Tibial artery (tissue), 4 donors: ENCODE measurements at regions not wholly inside any gene's neighbourhood (a gene's known extent, or its start where the extent isn't known, plus 50 kb on each side); places are given as distances from the start of the nearest gene placed in this dataset.

Source experiments
- DNase-seq, 2 donors: peaks; one replicate each; pipeline ENCODE4 v3.0.0-alpha.2; 2019
- H3K27ac ChIP-seq, 2 donors: fragments of 200-600 bp; sonication (generic) in 1 of 2; 1 replicate in 1 of 2; 2 replicates in 1 of 2; pipeline ENCODE4 v1.5.1; 2018 to 2019; ENCODE audit warnings: mild to moderate bottlenecking in 1 of 2
- H3K27me3 ChIP-seq, 2 donors: fragments of 200-600 bp; sonication (generic) in 1 of 2; one replicate each; pipeline versions ENCODE4 v1.5.1 to v1.6.0; 2016 to 2019
- H3K36me3 ChIP-seq, 3 donors: fragments of 200-600 bp; sonication (generic) in 2 of 3; one replicate each; pipeline ENCODE4 v1.5.1; 2016 to 2019; ENCODE audit warnings: mild to moderate bottlenecking in 2 of 3
- H3K4me1 ChIP-seq, 4 donors: fragments of 200-600 bp; sonication (generic) in 2 of 4; 1 replicate in 3 of 4; 2 replicates in 1 of 4; pipeline ENCODE4 v1.5.1; 2016 to 2019
- H3K4me3 ChIP-seq, 2 donors: fragments of 200-600 bp; sonication (generic) in 1 of 2; 1 replicate in 1 of 2; 2 replicates in 1 of 2; pipeline ENCODE4 v1.5.1; 2018 to 2019; ENCODE audit warnings: mild to moderate bottlenecking in 2 of 2
- H3K9me3 ChIP-seq, 3 donors: fragments of 200-600 bp; sonication (generic) in 1 of 3; one replicate each; pipeline ENCODE4 v1.5.1; 2016 to 2019
- intact Hi-C: fragments of 100-400 bp; cut with DNase I; formaldehyde crosslinking; loops from one replicate; pipeline ENCODE4 v1.15.0; 2023; ENCODE audit warnings: low total_unique reads
- TF ChIP-seq, protein P1 (sequence below), 2 experiments: fragments of 200-600 bp in 1 of 2; fragments of 450-650 bp in 1 of 2; IDR thresholded peaks; one replicate each; pipeline ENCODE4 v1.5.1; 2017 to 2019; ENCODE audit warnings: antibody characterized with exemption in 2 of 2, mild to moderate bottlenecking in 1 of 2, moderate library complexity in 1 of 2

DNA sequence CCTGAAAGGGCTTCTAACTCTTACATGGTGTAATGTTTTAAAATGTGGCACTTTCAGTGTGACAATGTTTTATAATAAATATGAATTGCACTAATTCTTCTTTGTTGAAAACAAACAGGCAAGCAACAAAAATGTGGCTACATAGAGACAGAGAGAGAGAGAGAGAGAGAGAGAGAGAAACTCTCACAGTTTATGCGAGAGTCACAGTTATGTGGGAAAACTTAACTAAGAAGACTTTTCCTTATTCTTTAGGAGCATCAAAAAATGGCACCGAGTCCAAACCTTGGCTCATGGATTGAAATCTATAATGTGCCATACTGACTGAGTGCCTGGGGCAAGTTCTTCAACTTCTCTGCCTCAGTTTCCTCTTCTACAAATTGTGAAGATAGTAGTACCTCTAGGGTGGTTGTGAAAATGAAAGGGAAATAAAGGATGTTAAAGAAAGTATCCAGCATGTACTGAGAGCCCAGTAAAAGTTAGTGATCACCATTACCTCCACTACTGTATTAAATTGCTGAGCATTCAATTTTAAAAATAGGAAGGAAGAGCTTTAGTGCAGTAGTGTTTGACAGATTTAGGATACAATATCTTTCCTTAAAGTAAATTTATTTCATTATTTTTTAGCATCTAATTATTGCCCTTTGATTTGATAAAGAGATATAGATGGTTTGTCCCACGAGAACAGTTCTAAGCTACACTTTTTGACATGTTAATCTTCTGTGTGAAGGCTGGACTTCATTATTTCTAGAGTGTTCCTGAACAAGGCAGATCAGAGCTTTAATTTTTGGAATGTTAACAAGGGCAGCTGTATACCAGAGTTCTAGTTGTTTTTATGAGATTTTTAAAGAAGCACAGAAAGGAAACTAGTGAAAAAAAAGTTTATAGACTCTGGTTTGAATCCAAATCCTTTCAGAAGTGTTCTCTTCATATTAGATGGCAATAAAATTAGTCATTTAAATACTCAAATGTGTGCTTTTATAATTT lies 187.5 kb upstream of the ANK2 start:
- TF ChIP-seq, protein P1, sequence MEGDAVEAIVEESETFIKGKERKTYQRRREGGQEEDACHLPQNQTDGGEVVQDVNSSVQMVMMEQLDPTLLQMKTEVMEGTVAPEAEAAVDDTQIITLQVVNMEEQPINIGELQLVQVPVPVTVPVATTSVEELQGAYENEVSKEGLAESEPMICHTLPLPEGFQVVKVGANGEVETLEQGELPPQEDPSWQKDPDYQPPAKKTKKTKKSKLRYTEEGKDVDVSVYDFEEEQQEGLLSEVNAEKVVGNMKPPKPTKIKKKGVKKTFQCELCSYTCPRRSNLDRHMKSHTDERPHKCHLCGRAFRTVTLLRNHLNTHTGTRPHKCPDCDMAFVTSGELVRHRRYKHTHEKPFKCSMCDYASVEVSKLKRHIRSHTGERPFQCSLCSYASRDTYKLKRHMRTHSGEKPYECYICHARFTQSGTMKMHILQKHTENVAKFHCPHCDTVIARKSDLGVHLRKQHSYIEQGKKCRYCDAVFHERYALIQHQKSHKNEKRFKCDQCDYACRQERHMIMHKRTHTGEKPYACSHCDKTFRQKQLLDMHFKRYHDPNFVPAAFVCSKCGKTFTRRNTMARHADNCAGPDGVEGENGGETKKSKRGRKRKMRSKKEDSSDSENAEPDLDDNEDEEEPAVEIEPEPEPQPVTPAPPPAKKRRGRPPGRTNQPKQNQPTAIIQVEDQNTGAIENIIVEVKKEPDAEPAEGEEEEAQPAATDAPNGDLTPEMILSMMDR (IDR thresholded peaks at IDR 0.05), result no peak
- intact Hi-C loops, result no loop called here
- Histone ChIP-seq H3K27ac (peak overlapping the region in 1 of 2 donors; percentile 15), H3K4me1 (peaks cover 0 to 18% (median 2%) of the 10 kb centered on the region in 4 donors), H3K36me3 (no peaks in the 10 kb centered on the region), H3K4me3 (no peak overlapping the region), H3K9me3 (no peaks in the 10 kb centered on the region), H3K27me3 (no peaks in the 10 kb centered on the region)
- DNase-seq, result no peak

DNA sequence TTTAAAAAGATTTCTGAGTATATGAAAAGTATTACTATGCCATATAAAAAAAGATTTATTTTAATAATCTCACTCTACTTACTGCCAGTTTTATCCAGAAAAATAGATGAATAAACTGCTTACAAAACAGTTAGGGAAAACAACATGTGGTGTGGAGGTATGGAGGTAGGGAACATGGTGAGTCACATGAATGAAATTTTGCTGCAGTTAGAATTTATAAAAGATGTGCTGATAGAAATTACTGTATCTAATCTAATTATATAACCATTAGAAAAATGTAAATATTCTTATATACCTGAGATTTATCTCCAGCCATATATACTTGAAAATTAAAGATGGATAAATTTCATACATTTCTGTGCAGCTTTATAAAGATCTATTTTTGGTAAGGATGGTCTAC lies 184.0 kb upstream of the ANK2 start:
- Histone ChIP-seq H3K4me1 (peaks cover 0 to 12% (median 0%) of the 10 kb centered on the region in 4 donors), H3K36me3 (no peaks in the 10 kb centered on the region), H3K4me3 (no peak overlapping the region), H3K27me3 (no peaks in the 10 kb centered on the region), H3K27ac (no peak overlapping the region), H3K9me3 (no peaks in the 10 kb centered on the region)
- TF ChIP-seq, protein P1 (IDR thresholded peaks at IDR 0.05), result no peak
- intact Hi-C loops, result no loop called here
- DNase-seq, result no peak

DNA sequence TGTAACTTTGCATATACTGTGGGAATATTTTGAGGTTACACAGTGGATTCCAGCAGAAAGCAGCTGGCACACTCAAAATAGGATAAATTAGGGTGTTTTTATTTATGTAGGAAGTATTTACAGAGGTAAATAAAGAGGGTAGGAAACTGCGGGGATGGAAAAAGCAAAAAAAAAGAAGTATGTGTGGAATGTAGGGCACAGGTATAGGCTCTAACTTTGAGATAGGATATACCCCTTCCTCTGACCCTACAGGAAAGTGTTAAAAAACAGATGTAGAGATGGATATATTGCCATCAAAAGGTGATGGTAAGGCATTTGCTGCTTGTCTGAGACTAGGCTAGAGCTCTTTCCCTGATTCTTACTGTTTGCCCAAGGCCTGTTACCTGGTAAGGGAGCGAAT lies 173.1 kb upstream of the ANK2 start:
- intact Hi-C loops, result no loop called here
- Histone ChIP-seq H3K36me3 (no peaks in the 10 kb centered on the region), H3K9me3 (no peaks in the 10 kb centered on the region), H3K4me1 (no peaks in the 10 kb centered on the region), H3K27ac (no peak overlapping the region), H3K27me3 (no peaks in the 10 kb centered on the region), H3K4me3 (no peak overlapping the region)
- TF ChIP-seq, protein P1 (IDR thresholded peaks at IDR 0.05), result no peak
- DNase-seq, result no peak

DNA sequence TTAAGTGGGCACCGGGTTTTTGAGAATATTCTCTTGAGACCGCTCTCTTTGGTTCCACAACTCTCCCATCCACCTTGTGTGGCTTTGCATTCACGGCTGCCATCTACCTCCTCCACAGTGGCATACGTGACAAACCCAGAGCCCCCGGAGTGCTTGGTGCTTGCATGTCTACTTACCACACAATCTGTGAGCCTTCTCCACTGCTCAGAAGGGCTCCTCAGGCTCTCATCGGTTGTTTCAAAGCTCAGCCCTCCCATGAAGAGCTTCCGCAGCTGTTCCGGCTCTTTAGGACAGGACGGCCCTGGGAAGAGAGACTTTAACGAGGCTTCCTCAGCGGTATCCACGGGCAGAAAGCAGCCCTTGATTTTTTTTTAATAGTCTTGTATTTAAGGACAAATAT lies 167.6 kb upstream of the ANK2 start:
- Histone ChIP-seq H3K4me3 (peak overlapping the region in 1 of 2 donors; percentile 28), H3K9me3 (no peaks in the 10 kb centered on the region), H3K36me3 (no peaks in the 10 kb centered on the region), H3K27ac (peak overlapping the region in 1 of 2 donors; percentile 24), H3K4me1 (peaks cover 0 to 5% (median 0%) of the 10 kb centered on the region in 4 donors), H3K27me3 (no peaks in the 10 kb centered on the region)
- TF ChIP-seq, protein P1 (IDR thresholded peaks at IDR 0.05), result no peak
- intact Hi-C loops, result no loop called here
- no peak for DNase-seq

DNA sequence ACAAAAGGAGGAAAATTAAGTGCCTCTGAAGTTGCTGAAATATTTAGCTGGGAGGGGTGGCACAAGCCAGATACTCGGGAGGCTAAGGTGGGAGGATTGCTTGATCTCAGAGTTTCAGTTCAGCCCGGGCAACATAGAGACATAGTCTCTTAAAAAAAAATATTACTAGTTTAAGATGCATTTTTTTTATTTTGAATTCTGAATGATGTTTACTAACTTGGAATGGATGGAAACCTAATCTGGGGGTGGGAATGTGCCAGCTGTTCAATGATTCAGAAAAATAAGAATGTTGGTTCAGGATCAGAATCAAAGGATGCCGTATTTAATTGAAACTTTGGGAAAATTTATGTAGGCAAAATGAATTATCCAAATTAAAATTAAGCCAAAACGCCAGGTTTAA lies 167.2 kb upstream of the ANK2 start:
- no peaks in the 10 kb centered on the region for H3K36me3 ChIP-seq
- peak overlapping the region in 1 of 2 donors; percentile 28 for H3K4me3 ChIP-seq
- DNase-seq, result no peak
- no peaks in the 10 kb centered on the region for H3K27me3 ChIP-seq
- no peaks in the 10 kb centered on the region for H3K9me3 ChIP-seq
- peak overlapping the region in 1 of 2 donors; percentile 24 for H3K27ac ChIP-seq
- TF ChIP-seq, protein P1 (IDR thresholded peaks at IDR 0.05), result no peak
- intact Hi-C loops, result no loop called here
- peaks cover 0 to 5% (median 0%) of the 10 kb centered on the region in 4 donors for H3K4me1 ChIP-seq
